HEK293 (cell line): ENCODE measurements at regions not wholly inside any gene's neighbourhood (a gene's known extent, or its start where the extent isn't known, plus 50 kb on each side); places are given as distances from the start of the nearest gene placed in this dataset.

Experiments
- CTCF ChIA-PET: fragments of 350-600 bp; formaldehyde crosslinking; extraction: SDS; loops from one replicate; lab custom pipeline; 2021; ENCODE audit warnings: antibody characterized with exemption; lab: Yijun Ruan, JAX
- POLR2A ChIA-PET: fragments of 300-600 bp; formaldehyde crosslinking; extraction: SDS; loops from one replicate; lab custom pipeline; 2020; ENCODE audit warnings: antibody characterized with exemption, inconsistent platforms; lab: Yijun Ruan, JAX
- H3K27ac ChIP-seq: fragments of 200-500 bp; sonication (Bioruptor generic); 2 replicates; pipeline ENCODE4 v1.5.1; 2014; ENCODE audit warnings: low read depth, low read length, control low read depth, inconsistent platforms; ENCODE audit errors: extremely low read depth
- H3K36me3 ChIP-seq, 2 experiments: fragments of 200-500 bp in 1 of 2; sonication (Bioruptor generic) in 1 of 2; 1 replicate in 1 of 2; 2 replicates in 1 of 2; pipeline ENCODE4 v1.5.1; 2014 to 2017; ENCODE audit warnings: inconsistent platforms in 2 of 2, low read length in 2 of 2; ENCODE audit not compliant: control insufficient read depth in 2 of 2, insufficient read depth in 1 of 2
- H3K4me1 ChIP-seq: fragments of 200-500 bp; sonication (Bioruptor generic); 2 replicates; pipeline ENCODE4 v1.5.1; 2014; ENCODE audit warnings: mild to moderate bottlenecking, low read length, inconsistent platforms; ENCODE audit not compliant: control insufficient read depth, insufficient read depth
- H3K4me3 ChIP-seq: 2 replicates; pipeline ENCODE4 v1.5.1; 2011; ENCODE audit warnings: low read depth, mild to moderate bottlenecking, control low read depth, low read length, moderate library complexity
- H3K9me3 ChIP-seq: fragments of 200-500 bp; sonication (Bioruptor generic); 2 replicates; pipeline ENCODE4 v1.5.1; 2014; ENCODE audit warnings: low read depth, low read length, inconsistent platforms; ENCODE audit not compliant: control insufficient read depth, insufficient read depth
- FEZF1 ChIP-seq: fragments of 450-650 bp; formaldehyde crosslinking; IDR thresholded peaks from 2 replicates; pipeline ENCODE4 v1.5.1; 2016; ENCODE audit warnings: missing biosample characterization, missing genetic modification characterization
- PBX3 ChIP-seq: sonication (generic); formaldehyde crosslinking; IDR thresholded peaks from 2 replicates; pipeline ENCODE4 v1.8.1; 2022; ENCODE audit warnings: mild to moderate bottlenecking, moderate library complexity, missing genetic modification reagents
- PRDM4 ChIP-seq: fragments of 450-650 bp; formaldehyde crosslinking; IDR thresholded peaks from 2 replicates; pipeline ENCODE4 v1.5.1; 2017; ENCODE audit warnings: missing biosample characterization, missing genetic modification characterization
- ZBTB44 ChIP-seq: fragments of 450-650 bp; IDR thresholded peaks from 2 replicates; pipeline ENCODE4 v1.5.1; 2018; ENCODE audit warnings: missing biosample characterization, mild to moderate bottlenecking, missing genetic modification characterization
- ZFHX2 ChIP-seq: fragments of 450-650 bp; formaldehyde crosslinking; conservative IDR thresholded peaks from 2 replicates; pipeline ENCODE4 v1.5.1; 2016; ENCODE audit warnings: missing biosample characterization, missing genetic modification characterization
- ZIC2 ChIP-seq: fragments of 450-650 bp; formaldehyde crosslinking; IDR thresholded peaks from 2 replicates; pipeline ENCODE4 v1.5.1; 2016; ENCODE audit warnings: missing biosample characterization, missing genetic modification characterization
- ZNF112 ChIP-seq: fragments of 450-650 bp; formaldehyde crosslinking; IDR thresholded peaks from 2 replicates; pipeline ENCODE4 v1.5.0; 2017; ENCODE audit warnings: missing biosample characterization, missing genetic modification characterization
- ZNF184 ChIP-seq: fragments of 450-650 bp; IDR thresholded peaks from 2 replicates; pipeline ENCODE4 v1.5.1; 2018; ENCODE audit warnings: missing biosample characterization, mild to moderate bottlenecking, missing genetic modification characterization
- ZNF248 ChIP-seq: fragments of 450-650 bp; formaldehyde crosslinking; IDR thresholded peaks from 2 replicates; pipeline ENCODE4 v1.5.1; 2017; ENCODE audit warnings: missing biosample characterization, missing genetic modification characterization
- ZNF335 ChIP-seq: fragments of 450-650 bp; formaldehyde crosslinking; conservative IDR thresholded peaks from 2 replicates; pipeline ENCODE4 v1.5.1; 2016; ENCODE audit warnings: missing biosample characterization, missing genetic modification characterization
- ZNF366 ChIP-seq: fragments of 450-650 bp; formaldehyde crosslinking; conservative IDR thresholded peaks from 2 replicates; pipeline ENCODE4 v1.5.1; 2016; ENCODE audit warnings: missing biosample characterization, missing genetic modification characterization
- ZNF423 ChIP-seq: fragments of 450-650 bp; formaldehyde crosslinking; IDR thresholded peaks from 2 replicates; pipeline ENCODE4 v1.5.1; 2016; ENCODE audit warnings: missing biosample characterization, missing genetic modification characterization
- ZNF501 ChIP-seq: fragments of 450-650 bp; formaldehyde crosslinking; IDR thresholded peaks from 2 replicates; pipeline ENCODE4 v1.5.1; 2016; ENCODE audit warnings: missing biosample characterization, missing genetic modification characterization
- ZNF518A ChIP-seq: fragments of 450-650 bp; formaldehyde crosslinking; conservative IDR thresholded peaks from 2 replicates; pipeline ENCODE4 v1.5.1; 2016; ENCODE audit warnings: low read depth, missing biosample characterization, missing genetic modification characterization
- ZNF692 ChIP-seq: fragments of 450-650 bp; formaldehyde crosslinking; IDR thresholded peaks from 2 replicates; pipeline ENCODE4 v1.5.1; 2016; ENCODE audit warnings: missing biosample characterization, missing genetic modification characterization
- ZNF837 ChIP-seq: fragments of 450-650 bp; formaldehyde crosslinking; IDR thresholded peaks from 2 replicates; pipeline ENCODE4 v1.5.1; 2016; ENCODE audit warnings: missing biosample characterization, missing genetic modification characterization
- TF ChIP-seq, protein P1 (sequence below): fragments of 450-650 bp; formaldehyde crosslinking; IDR thresholded peaks from 2 replicates; pipeline ENCODE4 v1.5.1; 2016; ENCODE audit warnings: missing biosample characterization, missing genetic modification characterization

DNA sequence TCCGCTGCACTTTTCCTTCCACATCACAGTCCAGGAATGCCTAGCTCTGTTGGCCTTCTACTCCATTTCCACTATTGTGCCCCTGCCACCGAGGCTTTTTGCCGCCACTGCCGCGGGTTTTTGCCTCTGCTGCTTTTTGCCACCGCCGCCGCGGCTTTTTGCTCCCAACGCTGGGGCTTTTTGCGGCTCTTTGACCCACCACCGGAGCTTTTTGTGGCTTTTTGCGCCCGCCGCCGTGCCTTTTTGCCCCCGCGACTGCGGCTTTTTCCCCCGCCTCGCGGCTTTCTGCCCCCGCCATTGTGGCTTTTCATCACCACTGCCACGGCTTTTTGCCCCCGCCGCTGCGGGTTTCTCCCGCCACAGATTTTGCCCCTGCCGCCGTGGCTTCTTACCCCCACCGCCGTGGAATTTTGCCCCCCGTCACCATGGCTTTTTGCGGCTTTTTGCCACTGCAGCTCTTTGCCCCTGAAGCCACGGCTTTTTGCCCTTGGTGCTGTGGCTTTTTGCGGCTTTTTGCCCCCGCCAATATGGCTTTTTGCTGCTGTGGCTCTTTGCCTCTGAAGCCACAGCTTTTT is 2798.7 kb upstream of the TEKT4 start:
- Histone ChIP-seq H3K27ac (no peak overlapping the region), H3K4me3 (no peak overlapping the region), H3K36me3 (no peaks in the 10 kb centered on the region), H3K4me1 (no peaks in the 10 kb centered on the region), H3K9me3 (no peaks in the 10 kb centered on the region)
- ChIA-PET POLR2A (no interaction called here), CTCF (no interaction called here)
- TF ChIP-seq ZBTB44 (tag by site-specific recombination), result no peak
- no peak for TF ChIP-seq PBX3 (CRISPR knock-in tag)
- TF ChIP-seq FEZF1, result no peak
- TF ChIP-seq ZNF837, result no peak
- no peak for TF ChIP-seq ZNF692 (tag by site-specific recombination)
- no peak for TF ChIP-seq ZNF335 (tag by site-specific recombination)
- TF ChIP-seq PRDM4 (tag by site-specific recombination), result no peak
- no peak for TF ChIP-seq ZIC2 (tag by site-specific recombination)
- TF ChIP-seq ZNF423 (tag by site-specific recombination), result no peak
- TF ChIP-seq ZNF184, result no peak
- TF ChIP-seq ZNF366 (tag by site-specific recombination), result no peak
- TF ChIP-seq ZNF518A (tag by site-specific recombination), result no peak
- no peak for TF ChIP-seq ZFHX2 (tag by site-specific recombination)
- no peak for TF ChIP-seq ZNF112 (tag by site-specific recombination)
- TF ChIP-seq ZNF248 (tag by site-specific recombination), result no peak
- TF ChIP-seq, protein P1, sequence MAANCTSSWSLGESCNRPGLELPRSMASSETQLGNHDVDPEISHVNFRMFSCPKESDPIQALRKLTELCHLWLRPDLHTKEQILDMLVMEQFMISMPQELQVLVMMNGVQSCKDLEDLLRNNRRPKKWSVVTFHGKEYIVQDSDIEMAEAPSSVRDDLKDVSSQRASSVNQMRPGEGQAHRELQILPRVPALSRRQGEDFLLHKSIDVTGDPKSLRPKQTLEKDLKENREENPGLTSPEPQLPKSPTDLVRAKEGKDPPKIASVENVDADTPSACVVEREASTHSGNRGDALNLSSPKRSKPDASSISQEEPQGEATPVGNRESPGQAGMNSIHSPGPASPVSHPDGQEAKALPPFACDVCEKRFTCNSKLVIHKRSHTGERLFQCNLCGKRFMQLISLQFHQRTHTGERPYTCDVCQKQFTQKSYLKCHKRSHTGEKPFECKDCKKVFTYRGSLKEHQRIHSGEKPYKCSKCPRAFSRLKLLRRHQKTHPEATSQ, result no peak
- TF ChIP-seq ZNF501 (tag by site-specific recombination), result no peak
